SK-N-SH treated with all-trans-retinoic acid at 6 μM for 48 hours (cell line): ENCODE measurements at regions not wholly inside any gene's neighbourhood (a gene's known extent, or its start where the extent isn't known, plus 50 kb on each side); places are given as distances from the start of the nearest gene placed in this dataset.
"Not testable (repeated sequence)": the region's sequence is repeated elsewhere in the genome, so short reads cannot be mapped to it uniquely, and the experiment has no call there.

ENCODE experiments used
- ATAC-seq: fragments of 200-7000 bp; cut with Tn5 transposase; 3 replicates; pipeline ENCODE4 v1.9.1; 2020; ENCODE audit warnings: mild to moderate bottlenecking, moderate library complexity
- ARNTL ChIP-seq: fragments of 450-650 bp; formaldehyde crosslinking; IDR thresholded peaks from 2 replicates; pipeline ENCODE4 v1.5.0; 2020; ENCODE audit warnings: low read depth, mild to moderate bottlenecking, moderate library complexity, borderline replicate concordance
- BACH2 ChIP-seq: fragments of 250-450 bp; sonication (Bioruptor Pico); IDR thresholded peaks from 2 replicates; pipeline ENCODE4 v1.9.0; 2021; ENCODE audit warnings: mild to moderate bottlenecking, borderline replicate concordance
- ESRRG ChIP-seq: fragments of 250-450 bp; sonication (Bioruptor Pico); IDR thresholded peaks from 2 replicates; pipeline ENCODE4 v1.6.1; 2021; ENCODE audit warnings: mild to moderate bottlenecking
- GLIS3 ChIP-seq: fragments of 250-450 bp; sonication (Bioruptor Pico); IDR thresholded peaks from 2 replicates; pipeline ENCODE4 v1.5.0; 2020; ENCODE audit warnings: mild to moderate bottlenecking, moderate library complexity
- ISL1 ChIP-seq: fragments of 250-450 bp; sonication (Bioruptor Pico); IDR thresholded peaks from 2 replicates; pipeline ENCODE4 v2.1.2; 2022; ENCODE audit warnings: mild to moderate bottlenecking, moderate library complexity
- OSR1 ChIP-seq: fragments of 250-450 bp; sonication (Bioruptor Pico); IDR thresholded peaks from 2 replicates; pipeline ENCODE4 v1.8.0; 2022; ENCODE audit warnings: moderate library complexity, mild to moderate bottlenecking, inconsistent platforms
- PPARA ChIP-seq: fragments of 250-450 bp; sonication (Bioruptor Pico); IDR thresholded peaks from 2 replicates; pipeline ENCODE4 v1.5.0; 2020; ENCODE audit warnings: mild to moderate bottlenecking, borderline replicate concordance
- RARB ChIP-seq: fragments of 250-450 bp; sonication (Bioruptor Pico); IDR thresholded peaks from 2 replicates; pipeline ENCODE4 v1.8.0; 2021; ENCODE audit warnings: mild to moderate bottlenecking, moderate library complexity
- SNAI2 ChIP-seq: fragments of 250-450 bp; sonication (Bioruptor Pico); IDR thresholded peaks from 2 replicates; pipeline ENCODE4 v1.5.0; 2020; ENCODE audit warnings: mild to moderate bottlenecking, moderate library complexity
- TCF4 ChIP-seq: fragments of 250-450 bp; sonication (Bioruptor Pico); IDR thresholded peaks from 2 replicates; pipeline ENCODE4 v1.8.0; 2021; ENCODE audit warnings: mild to moderate bottlenecking, moderate library complexity, borderline replicate concordance
- ZC3H10 ChIP-seq: fragments of 250-450 bp; sonication (Bioruptor Pico); IDR thresholded peaks from 2 replicates; pipeline ENCODE4 v1.5.1; 2021; ENCODE audit warnings: mild to moderate bottlenecking, moderate library complexity
- ZFP3 ChIP-seq: fragments of 250-450 bp; sonication (Bioruptor Pico); IDR thresholded peaks from 2 replicates; pipeline ENCODE4 v1.5.0; 2020; ENCODE audit warnings: mild to moderate bottlenecking, moderate library complexity
- ZFP30 ChIP-seq: fragments of 450-650 bp; formaldehyde crosslinking; IDR thresholded peaks from 2 replicates; pipeline ENCODE4 v1.5.0; 2022; ENCODE audit warnings: mild to moderate bottlenecking, moderate library complexity
- ZNF565 ChIP-seq: fragments of 450-650 bp; formaldehyde crosslinking; conservative IDR thresholded peaks from 2 replicates; pipeline ENCODE4 v1.5.0; 2020; ENCODE audit warnings: low read depth, mild to moderate bottlenecking, moderate library complexity
- ZNF70 ChIP-seq: fragments of 450-650 bp; formaldehyde crosslinking; IDR thresholded peaks from 2 replicates; pipeline ENCODE4 v1.5.0; 2020; ENCODE audit warnings: mild to moderate bottlenecking, moderate library complexity
- ZNF8 ChIP-seq: fragments of 450-650 bp; formaldehyde crosslinking; IDR thresholded peaks from 2 replicates; pipeline ENCODE4 v1.5.0; 2020; ENCODE audit warnings: mild to moderate bottlenecking, moderate library complexity
- TF ChIP-seq, protein P1 (sequence below): fragments of 250-450 bp; sonication (Bioruptor Pico); IDR thresholded peaks from 2 replicates; pipeline ENCODE4 v1.8.0; 2020; ENCODE audit warnings: mild to moderate bottlenecking, moderate library complexity, borderline replicate concordance
- TF ChIP-seq, protein P2 (sequence below): fragments of 250-450 bp; sonication (Bioruptor Pico); IDR thresholded peaks from 2 replicates; pipeline ENCODE4 v1.5.1; 2020; ENCODE audit warnings: low read depth, mild to moderate bottlenecking, moderate library complexity
- TF ChIP-seq, protein P3 (sequence below): fragments of 250-450 bp; sonication (Bioruptor Pico); IDR thresholded peaks from 2 replicates; pipeline ENCODE4 v1.5.0; 2020; ENCODE audit warnings: mild to moderate bottlenecking, moderate library complexity
- TF ChIP-seq, protein P4 (sequence below): fragments of 250-450 bp; sonication (Bioruptor Pico); IDR thresholded peaks from 2 replicates; pipeline ENCODE4 v1.5.1; 2021; ENCODE audit warnings: mild to moderate bottlenecking, moderate library complexity
- TF ChIP-seq, protein P5 (sequence below): fragments of 250-450 bp; sonication (Bioruptor Pico); IDR thresholded peaks from 2 replicates; pipeline ENCODE4 v1.8.0; 2021; ENCODE audit warnings: low read depth, mild to moderate bottlenecking, moderate library complexity, borderline replicate concordance

DNA sequence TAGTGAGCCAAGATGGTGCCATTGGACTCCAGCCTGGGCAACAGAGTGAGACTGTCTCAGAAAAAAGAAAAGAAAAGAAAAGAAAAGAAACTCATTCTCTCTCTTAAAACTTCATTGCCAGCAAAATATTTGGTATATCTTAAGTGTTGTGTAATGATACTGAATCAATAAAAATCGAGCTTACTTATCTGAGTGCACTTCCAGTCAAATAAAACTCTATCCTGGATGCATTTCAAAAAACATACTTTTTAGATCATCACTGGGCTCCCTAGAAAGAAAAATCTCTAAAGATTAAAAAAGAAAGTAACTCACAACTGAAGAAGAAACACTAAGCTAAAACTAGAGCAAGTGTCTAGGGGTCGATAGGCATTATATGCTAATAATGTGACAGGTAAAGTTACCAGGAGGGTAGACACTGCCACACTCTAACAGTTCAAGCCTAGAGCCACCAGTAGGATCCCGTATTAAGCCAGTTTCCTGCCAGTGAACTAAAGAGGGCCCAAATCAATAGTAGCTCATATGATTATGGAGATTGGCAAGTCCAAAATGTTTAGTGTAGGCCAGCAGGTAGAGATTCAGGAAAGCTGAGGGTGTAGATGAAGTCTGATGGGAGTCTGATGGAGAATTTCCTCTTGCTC, 242.1 kb upstream of the CYRIA start:
- TF ChIP-seq ZFP30 (CRISPR knock-in tag) = no peak
- no peak for TF ChIP-seq SNAI2 (CRISPR knock-in tag)
- TF ChIP-seq RARB (CRISPR knock-in tag) = no peak
- TF ChIP-seq, protein P1, sequence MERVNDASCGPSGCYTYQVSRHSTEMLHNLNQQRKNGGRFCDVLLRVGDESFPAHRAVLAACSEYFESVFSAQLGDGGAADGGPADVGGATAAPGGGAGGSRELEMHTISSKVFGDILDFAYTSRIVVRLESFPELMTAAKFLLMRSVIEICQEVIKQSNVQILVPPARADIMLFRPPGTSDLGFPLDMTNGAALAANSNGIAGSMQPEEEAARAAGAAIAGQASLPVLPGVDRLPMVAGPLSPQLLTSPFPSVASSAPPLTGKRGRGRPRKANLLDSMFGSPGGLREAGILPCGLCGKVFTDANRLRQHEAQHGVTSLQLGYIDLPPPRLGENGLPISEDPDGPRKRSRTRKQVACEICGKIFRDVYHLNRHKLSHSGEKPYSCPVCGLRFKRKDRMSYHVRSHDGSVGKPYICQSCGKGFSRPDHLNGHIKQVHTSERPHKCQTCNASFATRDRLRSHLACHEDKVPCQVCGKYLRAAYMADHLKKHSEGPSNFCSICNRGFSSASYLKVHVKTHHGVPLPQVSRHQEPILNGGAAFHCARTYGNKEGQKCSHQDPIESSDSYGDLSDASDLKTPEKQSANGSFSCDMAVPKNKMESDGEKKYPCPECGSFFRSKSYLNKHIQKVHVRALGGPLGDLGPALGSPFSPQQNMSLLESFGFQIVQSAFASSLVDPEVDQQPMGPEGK = no peak
- TF ChIP-seq ZNF70 (CRISPR knock-in tag) = no peak
- no peak for TF ChIP-seq BACH2 (CRISPR knock-in tag)
- TF ChIP-seq ZNF565 (CRISPR knock-in tag) = no peak
- no peak for TF ChIP-seq ESRRG (CRISPR knock-in tag)
- no peak for TF ChIP-seq ZNF8 (CRISPR knock-in tag)
- no peak for TF ChIP-seq PPARA (CRISPR knock-in tag)
- TF ChIP-seq TCF4 (CRISPR knock-in tag) = no peak
- no peak for TF ChIP-seq ARNTL (CRISPR knock-in tag)
- TF ChIP-seq GLIS3 (CRISPR knock-in tag) = no peak
- no peak for TF ChIP-seq ZFP3 (CRISPR knock-in tag)
- TF ChIP-seq, protein P2, sequence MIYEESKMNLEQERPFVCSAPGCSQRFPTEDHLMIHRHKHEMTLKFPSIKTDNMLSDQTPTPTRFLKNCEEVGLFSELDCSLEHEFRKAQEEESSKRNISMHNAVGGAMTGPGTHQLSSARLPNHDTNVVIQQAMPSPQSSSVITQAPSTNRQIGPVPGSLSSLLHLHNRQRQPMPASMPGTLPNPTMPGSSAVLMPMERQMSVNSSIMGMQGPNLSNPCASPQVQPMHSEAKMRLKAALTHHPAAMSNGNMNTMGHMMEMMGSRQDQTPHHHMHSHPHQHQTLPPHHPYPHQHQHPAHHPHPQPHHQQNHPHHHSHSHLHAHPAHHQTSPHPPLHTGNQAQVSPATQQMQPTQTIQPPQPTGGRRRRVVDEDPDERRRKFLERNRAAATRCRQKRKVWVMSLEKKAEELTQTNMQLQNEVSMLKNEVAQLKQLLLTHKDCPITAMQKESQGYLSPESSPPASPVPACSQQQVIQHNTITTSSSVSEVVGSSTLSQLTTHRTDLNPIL (CRISPR knock-in tag) = no peak
- TF ChIP-seq, protein P3, sequence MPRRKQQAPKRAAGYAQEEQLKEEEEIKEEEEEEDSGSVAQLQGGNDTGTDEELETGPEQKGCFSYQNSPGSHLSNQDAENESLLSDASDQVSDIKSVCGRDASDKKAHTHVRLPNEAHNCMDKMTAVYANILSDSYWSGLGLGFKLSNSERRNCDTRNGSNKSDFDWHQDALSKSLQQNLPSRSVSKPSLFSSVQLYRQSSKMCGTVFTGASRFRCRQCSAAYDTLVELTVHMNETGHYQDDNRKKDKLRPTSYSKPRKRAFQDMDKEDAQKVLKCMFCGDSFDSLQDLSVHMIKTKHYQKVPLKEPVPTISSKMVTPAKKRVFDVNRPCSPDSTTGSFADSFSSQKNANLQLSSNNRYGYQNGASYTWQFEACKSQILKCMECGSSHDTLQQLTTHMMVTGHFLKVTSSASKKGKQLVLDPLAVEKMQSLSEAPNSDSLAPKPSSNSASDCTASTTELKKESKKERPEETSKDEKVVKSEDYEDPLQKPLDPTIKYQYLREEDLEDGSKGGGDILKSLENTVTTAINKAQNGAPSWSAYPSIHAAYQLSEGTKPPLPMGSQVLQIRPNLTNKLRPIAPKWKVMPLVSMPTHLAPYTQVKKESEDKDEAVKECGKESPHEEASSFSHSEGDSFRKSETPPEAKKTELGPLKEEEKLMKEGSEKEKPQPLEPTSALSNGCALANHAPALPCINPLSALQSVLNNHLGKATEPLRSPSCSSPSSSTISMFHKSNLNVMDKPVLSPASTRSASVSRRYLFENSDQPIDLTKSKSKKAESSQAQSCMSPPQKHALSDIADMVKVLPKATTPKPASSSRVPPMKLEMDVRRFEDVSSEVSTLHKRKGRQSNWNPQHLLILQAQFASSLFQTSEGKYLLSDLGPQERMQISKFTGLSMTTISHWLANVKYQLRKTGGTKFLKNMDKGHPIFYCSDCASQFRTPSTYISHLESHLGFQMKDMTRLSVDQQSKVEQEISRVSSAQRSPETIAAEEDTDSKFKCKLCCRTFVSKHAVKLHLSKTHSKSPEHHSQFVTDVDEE (CRISPR knock-in tag) = no peak
- no peak for TF ChIP-seq OSR1 (CRISPR knock-in tag)
- no peak for TF ChIP-seq ISL1 (CRISPR knock-in tag)
- no peak for TF ChIP-seq ZC3H10 (CRISPR knock-in tag)
- TF ChIP-seq, protein P4, sequence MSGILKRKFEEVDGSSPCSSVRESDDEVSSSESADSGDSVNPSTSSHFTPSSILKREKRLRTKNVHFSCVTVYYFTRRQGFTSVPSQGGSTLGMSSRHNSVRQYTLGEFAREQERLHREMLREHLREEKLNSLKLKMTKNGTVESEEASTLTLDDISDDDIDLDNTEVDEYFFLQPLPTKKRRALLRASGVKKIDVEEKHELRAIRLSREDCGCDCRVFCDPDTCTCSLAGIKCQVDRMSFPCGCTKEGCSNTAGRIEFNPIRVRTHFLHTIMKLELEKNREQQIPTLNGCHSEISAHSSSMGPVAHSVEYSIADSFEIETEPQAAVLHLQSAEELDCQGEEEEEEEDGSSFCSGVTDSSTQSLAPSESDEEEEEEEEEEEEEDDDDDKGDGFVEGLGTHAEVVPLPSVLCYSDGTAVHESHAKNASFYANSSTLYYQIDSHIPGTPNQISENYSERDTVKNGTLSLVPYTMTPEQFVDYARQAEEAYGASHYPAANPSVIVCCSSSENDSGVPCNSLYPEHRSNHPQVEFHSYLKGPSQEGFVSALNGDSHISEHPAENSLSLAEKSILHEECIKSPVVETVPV (CRISPR knock-in tag) = no peak
- ATAC-seq = no peak

DNA sequence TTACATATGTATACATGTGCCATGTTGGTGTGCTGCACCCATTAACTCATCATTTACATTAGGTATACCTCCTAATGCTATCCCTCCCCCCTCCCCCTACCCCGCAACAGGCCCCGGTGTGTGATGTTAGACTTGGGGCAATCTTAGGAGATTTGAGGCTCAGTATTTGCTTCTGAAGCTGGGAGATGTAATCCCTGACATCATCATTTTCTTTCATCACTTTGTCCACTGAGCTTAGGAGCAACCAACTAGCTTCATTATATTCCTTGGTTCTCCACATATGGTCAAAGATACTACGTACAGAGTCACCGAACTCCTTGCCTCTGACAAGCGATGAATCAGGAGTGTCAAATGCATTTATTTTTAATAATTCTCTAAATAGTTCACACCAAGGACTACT, 239.7 kb upstream of the CYRIA start:
- not testable (repeated sequence) for ATAC-seq

DNA sequence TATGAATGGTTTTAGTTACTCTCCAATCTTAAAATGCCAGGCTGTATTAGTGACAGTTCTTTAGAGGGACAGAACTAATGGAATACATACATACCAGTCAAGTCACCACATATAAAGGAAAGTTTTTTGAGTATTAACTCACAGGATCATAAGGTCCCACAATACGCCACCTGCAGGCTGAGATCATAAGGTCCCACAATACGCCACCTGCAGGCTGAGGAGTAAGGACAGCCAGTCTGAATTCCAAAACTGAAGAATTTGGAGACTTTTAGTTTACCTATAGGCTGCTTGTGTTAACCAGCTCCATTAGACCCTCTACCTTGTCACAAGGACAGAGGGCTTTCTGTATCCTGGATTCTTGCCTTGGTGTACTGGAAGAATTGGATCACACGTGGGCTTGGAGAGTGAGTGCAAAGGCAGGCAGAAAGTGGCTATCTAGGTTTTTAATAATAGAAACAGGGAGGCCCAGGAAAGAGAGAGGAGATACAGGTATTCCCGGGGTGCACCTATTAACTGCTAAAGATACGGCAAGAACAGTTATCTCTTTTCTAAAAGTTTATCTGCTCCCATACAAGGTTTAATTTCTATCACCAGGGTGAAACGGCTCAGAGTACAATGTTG, 234.9 kb upstream of the CYRIA start:
- ATAC-seq = no peak

More for the DNA sequence above, 234.9 kb upstream of the CYRIA start:
- TF ChIP-seq, protein P5, sequence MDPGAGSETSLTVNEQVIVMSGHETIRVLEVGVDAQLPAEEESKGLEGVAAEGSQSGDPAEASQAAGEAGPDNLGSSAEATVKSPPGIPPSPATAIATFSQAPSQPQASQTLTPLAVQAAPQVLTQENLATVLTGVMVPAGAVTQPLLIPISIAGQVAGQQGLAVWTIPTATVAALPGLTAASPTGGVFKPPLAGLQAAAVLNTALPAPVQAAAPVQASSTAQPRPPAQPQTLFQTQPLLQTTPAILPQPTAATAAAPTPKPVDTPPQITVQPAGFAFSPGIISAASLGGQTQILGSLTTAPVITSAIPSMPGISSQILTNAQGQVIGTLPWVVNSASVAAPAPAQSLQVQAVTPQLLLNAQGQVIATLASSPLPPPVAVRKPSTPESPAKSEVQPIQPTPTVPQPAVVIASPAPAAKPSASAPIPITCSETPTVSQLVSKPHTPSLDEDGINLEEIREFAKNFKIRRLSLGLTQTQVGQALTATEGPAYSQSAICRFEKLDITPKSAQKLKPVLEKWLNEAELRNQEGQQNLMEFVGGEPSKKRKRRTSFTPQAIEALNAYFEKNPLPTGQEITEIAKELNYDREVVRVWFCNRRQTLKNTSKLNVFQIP (CRISPR knock-in tag) = no peak
- TF ChIP-seq ISL1 (CRISPR knock-in tag) = no peak
- TF ChIP-seq, all 23 proteins: peak for 0
